WTC11 (cell line): ENCODE measurements at regions not wholly inside any gene's neighbourhood (a gene's known extent, or its start where the extent isn't known, plus 50 kb on each side); places are given as distances from the start of the nearest gene placed in this dataset.

Source experiments
- ATAC-seq: fragments of 200-7000 bp; cut with Tn5 transposase; 2 replicates; pipeline ENCODE4 v1.10.0; 2021; ENCODE audit warnings: mild to moderate bottlenecking, moderate library complexity
- CTCF ChIA-PET: fragments of 300-600 bp; sonication (Branson Sonifier 250); formaldehyde crosslinking; loops from one replicate; lab custom pipeline; 2021; ENCODE audit warnings: antibody characterized with exemption; lab: Charles Lee
- POLR2A ChIA-PET: fragments of 350-600 bp; sonication (Branson Sonifier 250); formaldehyde crosslinking; loops from one replicate; lab custom pipeline; 2021; ENCODE audit warnings: antibody characterized with exemption; lab: Charles Lee
- DNase-seq: peaks from one replicate; pipeline ENCODE4 v3.0.0; 2021; ENCODE audit warnings: low spot score
- H3K27ac Mint-ChIP-seq: 2 replicates; pipeline ENCODE4 v1.8.0; 2021; ENCODE audit warnings: mixed read lengths
- H3K27me3 Mint-ChIP-seq: 2 replicates; pipeline ENCODE4 v1.8.0; 2021; ENCODE audit warnings: low read depth, mild to moderate bottlenecking, moderate library complexity, mixed read lengths
- H3K36me3 Mint-ChIP-seq: 2 replicates; pipeline ENCODE4 v1.8.0; 2021; ENCODE audit warnings: mixed read lengths
- H3K4me1 Mint-ChIP-seq: 2 replicates; pipeline ENCODE4 v1.8.0; 2022; ENCODE audit warnings: mixed read lengths
- H3K4me3 Mint-ChIP-seq: 2 replicates; pipeline ENCODE4 v1.8.0; 2021; ENCODE audit warnings: mild to moderate bottlenecking, moderate library complexity, mixed read lengths
- H3K9me3 Mint-ChIP-seq: 2 replicates; pipeline ENCODE4 v1.8.0; 2021; ENCODE audit warnings: mixed read lengths
- E2F1 ChIP-seq: sonication (generic); formaldehyde crosslinking; IDR thresholded peaks from 2 replicates; pipeline ENCODE4 v1.8.0; 2022; ENCODE audit warnings: mild to moderate bottlenecking, missing genetic modification reagents
- E2F4 ChIP-seq: sonication (generic); formaldehyde crosslinking; IDR thresholded peaks from 2 replicates; pipeline ENCODE4 v1.8.1; 2022; ENCODE audit warnings: low read depth, mild to moderate bottlenecking, moderate library complexity, missing genetic modification reagents, borderline replicate concordance
- E2F5 ChIP-seq: sonication (generic); formaldehyde crosslinking; IDR thresholded peaks from 2 replicates; pipeline ENCODE4 v1.8.1; 2022; ENCODE audit warnings: mild to moderate bottlenecking, moderate library complexity, missing genetic modification reagents
- ELF4 ChIP-seq: sonication (generic); formaldehyde crosslinking; IDR thresholded peaks from 2 replicates; pipeline ENCODE4 v1.8.1; 2022; ENCODE audit warnings: low read depth, mild to moderate bottlenecking, moderate library complexity, missing genetic modification reagents
- FOXK1 ChIP-seq: sonication (generic); formaldehyde crosslinking; IDR thresholded peaks from 2 replicates; pipeline ENCODE4 v1.8.0; 2022; ENCODE audit warnings: mild to moderate bottlenecking, moderate library complexity, missing genetic modification reagents
- GTF2I ChIP-seq: fragments of 250-450 bp; sonication (Bioruptor Pico); conservative IDR thresholded peaks from 2 replicates; pipeline ENCODE4 v1.4.0; 2021; ENCODE audit warnings: mild to moderate bottlenecking
- HMGXB4 ChIP-seq: sonication (generic); formaldehyde crosslinking; IDR thresholded peaks from 2 replicates; pipeline ENCODE4 v1.8.1; 2023; ENCODE audit warnings: mild to moderate bottlenecking, moderate library complexity, missing genetic modification reagents
- IRF1 ChIP-seq: sonication (generic); formaldehyde crosslinking; IDR thresholded peaks from 2 replicates; pipeline ENCODE4 v1.8.0; 2023; ENCODE audit warnings: missing genetic modification reagents
- IRF2 ChIP-seq: sonication (generic); formaldehyde crosslinking; IDR thresholded peaks from 2 replicates; pipeline ENCODE4 v1.8.0; 2022; ENCODE audit warnings: low read depth, missing genetic modification reagents, borderline replicate concordance
- JUN ChIP-seq: sonication (generic); formaldehyde crosslinking; IDR thresholded peaks from 2 replicates; pipeline ENCODE4 v1.8.0; 2023; ENCODE audit warnings: mild to moderate bottlenecking, missing genetic modification reagents
- MAX ChIP-seq: sonication (generic); formaldehyde crosslinking; IDR thresholded peaks from 2 replicates; pipeline ENCODE4 v1.8.0; 2022; ENCODE audit warnings: mild to moderate bottlenecking, missing genetic modification reagents
- MXD4 ChIP-seq: fragments of 250-450 bp; sonication (Bioruptor Pico); IDR thresholded peaks from 2 replicates; pipeline ENCODE4 v1.8.0; 2021; ENCODE audit warnings: mild to moderate bottlenecking, moderate library complexity, borderline replicate concordance
- NFE2L1 ChIP-seq: sonication (generic); formaldehyde crosslinking; IDR thresholded peaks from 2 replicates; pipeline ENCODE4 v1.8.1; 2023; ENCODE audit warnings: missing genetic modification reagents
- SOX15 ChIP-seq: fragments of 250-450 bp; sonication (Bioruptor Pico); IDR thresholded peaks from 2 replicates; pipeline ENCODE4 v1.9.0; 2021; ENCODE audit warnings: mild to moderate bottlenecking
- USF1 ChIP-seq: sonication (generic); formaldehyde crosslinking; IDR thresholded peaks from 2 replicates; pipeline ENCODE4 v1.8.0; 2022; ENCODE audit warnings: mild to moderate bottlenecking, missing genetic modification reagents
- ZBTB43 ChIP-seq: sonication (generic); formaldehyde crosslinking; IDR thresholded peaks from 2 replicates; pipeline ENCODE4 v1.8.1; 2023; ENCODE audit warnings: mild to moderate bottlenecking, missing genetic modification reagents
- ZNF219 ChIP-seq: sonication (generic); formaldehyde crosslinking; IDR thresholded peaks from 2 replicates; pipeline ENCODE4 v1.8.0; 2023; ENCODE audit warnings: missing genetic modification reagents, mild to moderate bottlenecking, borderline replicate concordance
- ZNF263 ChIP-seq: sonication (generic); formaldehyde crosslinking; IDR thresholded peaks from 2 replicates; pipeline ENCODE4 v1.8.1; 2022; ENCODE audit warnings: low read depth, mild to moderate bottlenecking, moderate library complexity, missing genetic modification reagents
- ZNF281 ChIP-seq: sonication (generic); formaldehyde crosslinking; IDR thresholded peaks from 2 replicates; pipeline ENCODE4 v1.8.0; 2023; ENCODE audit warnings: mild to moderate bottlenecking, missing genetic modification reagents
- ZNF423 ChIP-seq: fragments of 250-450 bp; sonication (Bioruptor Pico); IDR thresholded peaks from 2 replicates; pipeline ENCODE4 v2.1.2; 2022; ENCODE audit warnings: mild to moderate bottlenecking, moderate library complexity
- ZNF425 ChIP-seq: fragments of 250-450 bp; sonication (Bioruptor Pico); conservative IDR thresholded peaks from 2 replicates; pipeline ENCODE4 v1.9.0; 2021; ENCODE audit warnings: mild to moderate bottlenecking

GRCh38 chr6:4638641-4639040, 137.6 kb upstream of the CDYL start:
- peaks cover 30% of the 10 kb centered on the region for H3K9me3 Mint-ChIP-seq
- CTCF ChIA-PET = no interaction called here
- ATAC-seq = no peak

GRCh38 chr6:4637691-4638433, 138.3 kb upstream of the CDYL start:
- TF ChIP-seq NFE2L1 (CRISPR knock-in tag) (no peak), ZNF219 (CRISPR knock-in tag) (no peak), IRF2 (CRISPR knock-in tag) (no peak), ZNF263 (CRISPR knock-in tag) (no peak), HMGXB4 (CRISPR knock-in tag) (no peak), E2F1 (CRISPR knock-in tag) (no peak), ZNF425 (CRISPR knock-in tag) (no peak), ZNF281 (CRISPR knock-in tag) (no peak), IRF1 (CRISPR knock-in tag) (no peak), E2F5 (CRISPR knock-in tag) (no peak)
- no peak overlapping the region for H3K27ac Mint-ChIP-seq
- no peak overlapping the region for H3K4me3 Mint-ChIP-seq
- H3K27me3 Mint-ChIP-seq = no peaks in the 10 kb centered on the region; the same call in 1 of the 2 replicates
- peaks cover 14% of the 10 kb centered on the region for H3K4me1 Mint-ChIP-seq
- peaks cover 3% of the 10 kb centered on the region; the same call in 1 of the 2 replicates for H3K36me3 Mint-ChIP-seq
- DNase-seq = no peak
- ChIA-PET POLR2A (no interaction called here), CTCF (no interaction called here)
- peaks cover 30% of the 10 kb centered on the region for H3K9me3 Mint-ChIP-seq
- ATAC-seq = no peak

More at GRCh38 chr6:4638641-4639040, 137.6 kb upstream of the CDYL start:
- DNase-seq = no peak
- Mint-ChIP-seq H3K27me3 (no peaks in the 10 kb centered on the region), H3K36me3 (peaks cover 3% of the 10 kb centered on the region; the same call in 1 of the 2 replicates), H3K4me3 (no peak overlapping the region), H3K27ac (no peak overlapping the region), H3K4me1 (peaks cover 14% of the 10 kb centered on the region)
- POLR2A ChIA-PET = no interaction called here
- TF ChIP-seq USF1 (CRISPR knock-in tag) (no peak), ZBTB43 (CRISPR knock-in tag) (no peak), JUN (CRISPR knock-in tag) (no peak), ZNF423 (CRISPR knock-in tag) (no peak), MXD4 (CRISPR knock-in tag) (no peak), FOXK1 (no peak), E2F4 (no peak), NFE2L1 (CRISPR knock-in tag) (no peak), ELF4 (CRISPR knock-in tag) (no peak), SOX15 (CRISPR knock-in tag) (no peak), GTF2I (CRISPR knock-in tag) (no peak), MAX (no peak)
